HUES6 (cell line): ENCODE measurements at regions not wholly inside any gene's neighbourhood (a gene's known extent, or its start where the extent isn't known, plus 50 kb on each side); places are given as distances from the start of the nearest gene placed in this dataset.

Experiments
- H3K27ac ChIP-seq: 2 replicates; pipeline ENCODE4 v1.7.0; 2013; ENCODE audit warnings: low read depth, mild to moderate bottlenecking, low read length, inconsistent platforms
- H3K27me3 ChIP-seq: 2 replicates; pipeline ENCODE4 v1.6.1; 2013; ENCODE audit warnings: low read length; ENCODE audit not compliant: control insufficient read depth, insufficient read depth
- H3K36me3 ChIP-seq: 2 replicates; pipeline ENCODE4 v1.6.1; 2013; ENCODE audit warnings: low read length; ENCODE audit not compliant: control insufficient read depth, insufficient read depth
- H3K4me1 ChIP-seq: 2 replicates; pipeline ENCODE4 v1.6.1; 2013; ENCODE audit warnings: low read length; ENCODE audit not compliant: control insufficient read depth, insufficient read depth
- H3K4me3 ChIP-seq: 2 replicates; pipeline ENCODE4 v1.5.1; 2013; ENCODE audit warnings: low read depth, low read length
- H3K9ac ChIP-seq: one replicate; pipeline ENCODE4 v1.6.1; 2013; ENCODE audit warnings: mild to moderate bottlenecking, low read length
- H3K9me3 ChIP-seq: 2 replicates; pipeline ENCODE4 v1.6.1; 2013; ENCODE audit warnings: low read depth, low read length; ENCODE audit not compliant: control insufficient read depth, insufficient read depth

DNA sequence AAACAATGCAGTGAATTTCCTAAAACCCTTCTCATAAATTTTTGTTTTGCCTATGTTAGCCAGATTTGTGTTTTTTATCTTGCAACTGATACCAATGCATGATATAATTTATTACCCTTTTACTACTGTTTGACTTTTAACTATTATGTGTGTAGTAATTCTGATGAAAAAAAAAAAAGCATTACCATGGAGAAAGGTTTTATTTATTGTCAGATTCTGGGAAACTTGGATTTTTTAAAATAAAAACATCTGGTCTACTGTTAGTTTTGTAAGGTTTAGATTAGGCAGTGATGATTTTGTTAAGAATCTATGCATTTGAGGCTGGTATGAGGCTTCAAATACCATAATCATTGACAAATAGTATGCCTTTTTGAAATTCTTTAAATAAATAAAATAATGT, 470.4 kb upstream of the ROBO1 start:
- Histone ChIP-seq H3K27ac (no peak overlapping the region), H3K9ac (no peak overlapping the region), H3K9me3 (no peaks in the 10 kb centered on the region), H3K4me1 (peaks cover 10% of the 10 kb centered on the region; the same call in 1 of the 2 replicates), H3K27me3 (no peaks in the 10 kb centered on the region), H3K4me3 (no peak overlapping the region), H3K36me3 (no peaks in the 10 kb centered on the region)

DNA sequence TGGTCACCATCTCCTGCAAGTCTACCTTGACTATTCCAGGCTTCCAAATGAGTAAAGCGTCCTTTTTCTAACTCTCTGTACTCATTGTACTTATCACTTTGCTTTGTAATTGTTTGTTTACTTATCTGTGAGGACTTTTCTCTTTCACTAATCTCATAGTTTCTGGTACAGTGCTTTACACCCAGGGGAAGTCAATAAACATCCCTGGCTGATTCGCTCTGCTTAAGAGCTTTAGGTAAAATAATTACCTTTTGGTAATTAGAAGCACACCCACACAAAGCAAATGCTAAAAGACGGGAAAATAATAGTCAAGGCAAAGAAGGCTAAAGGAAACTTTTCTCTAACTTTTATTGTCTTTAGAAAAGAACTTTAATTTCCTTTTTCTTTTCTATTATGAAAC, 466.9 kb upstream of the ROBO1 start:
- Histone ChIP-seq H3K36me3 (no peaks in the 10 kb centered on the region), H3K9ac (no peak overlapping the region), H3K27ac (no peak overlapping the region), H3K4me1 (peaks cover 6% of the 10 kb centered on the region), H3K4me3 (no peak overlapping the region), H3K27me3 (no peaks in the 10 kb centered on the region), H3K9me3 (no peaks in the 10 kb centered on the region)

DNA sequence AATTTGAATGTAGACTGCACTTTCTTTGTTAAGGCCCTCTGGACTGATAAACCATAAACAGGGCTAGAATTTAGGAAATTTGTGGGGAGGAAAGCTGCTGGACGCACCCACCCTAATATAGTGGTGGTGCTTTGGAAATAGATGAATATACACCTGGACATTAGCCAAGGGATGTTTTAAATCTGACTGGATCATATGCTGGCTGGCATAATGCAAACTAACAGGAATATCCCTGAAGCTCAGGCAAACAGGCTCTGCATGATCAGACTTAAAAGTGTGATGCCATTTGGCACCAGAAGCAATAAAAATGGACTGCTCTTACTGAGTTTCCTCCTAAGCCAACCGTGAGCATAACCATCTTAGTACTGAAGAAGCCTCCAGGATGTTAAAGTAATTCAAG, 465.8 kb upstream of the ROBO1 start:
- no peak overlapping the region for H3K27ac ChIP-seq
- H3K4me1 ChIP-seq = peaks cover 6% of the 10 kb centered on the region
- H3K27me3 ChIP-seq = no peaks in the 10 kb centered on the region
- H3K9ac ChIP-seq = no peak overlapping the region
- no peaks in the 10 kb centered on the region for H3K36me3 ChIP-seq
- no peak overlapping the region for H3K4me3 ChIP-seq
- H3K9me3 ChIP-seq = 0 out of 2 replicates have a peak, but pooled peaks cover 4% of the 10 kb centered on the region

DNA sequence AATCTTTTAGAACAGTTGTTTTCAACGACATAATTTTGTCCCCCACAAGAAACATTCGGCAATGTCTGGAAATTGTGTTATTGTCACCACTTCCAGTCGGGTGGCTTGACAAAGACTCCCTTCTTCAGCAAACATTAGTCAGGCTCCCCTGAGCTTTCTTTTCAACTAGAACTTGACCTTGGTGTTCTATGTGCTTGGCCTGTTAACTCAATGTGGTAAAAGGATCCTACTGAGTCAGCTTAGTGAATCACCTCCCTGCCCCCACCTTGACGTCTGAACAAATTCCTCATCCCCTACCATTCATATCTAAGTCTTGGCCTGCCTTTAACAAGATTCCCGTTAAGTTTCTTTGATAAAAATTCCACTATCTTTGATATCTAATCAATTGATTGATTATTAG, 465.0 kb upstream of the ROBO1 start:
- Histone ChIP-seq H3K9me3 (0 out of 2 replicates have a peak, but pooled peaks cover 4% of the 10 kb centered on the region), H3K4me1 (peaks cover 6% of the 10 kb centered on the region), H3K9ac (no peak overlapping the region), H3K36me3 (no peaks in the 10 kb centered on the region), H3K27me3 (no peaks in the 10 kb centered on the region), H3K4me3 (no peak overlapping the region), H3K27ac (no peak overlapping the region)

DNA sequence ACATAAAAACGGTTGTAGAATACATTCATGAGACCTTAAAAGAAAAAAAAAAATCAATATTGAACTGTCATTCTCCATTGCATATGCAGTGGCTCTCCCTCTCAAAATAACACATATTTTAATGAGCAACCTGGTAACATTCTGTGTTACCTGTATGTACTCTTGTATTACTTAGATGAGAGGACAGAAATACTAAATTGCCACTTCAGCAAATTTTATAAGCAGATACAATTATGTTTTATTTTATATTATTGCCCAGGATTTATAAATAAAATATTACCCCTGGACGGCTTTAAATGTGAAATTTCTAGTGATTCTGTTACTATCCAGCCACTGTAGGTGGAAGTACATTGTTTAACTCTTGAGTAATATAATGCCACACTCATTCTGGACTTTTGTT, 463.2 kb upstream of the ROBO1 start:
- Histone ChIP-seq H3K4me3 (no peak overlapping the region), H3K9me3 (0 out of 2 replicates have a peak, but pooled peaks cover 4% of the 10 kb centered on the region), H3K27ac (no peak overlapping the region), H3K27me3 (no peaks in the 10 kb centered on the region), H3K4me1 (peaks cover 6% of the 10 kb centered on the region), H3K36me3 (no peaks in the 10 kb centered on the region), H3K9ac (no peak overlapping the region)

DNA sequence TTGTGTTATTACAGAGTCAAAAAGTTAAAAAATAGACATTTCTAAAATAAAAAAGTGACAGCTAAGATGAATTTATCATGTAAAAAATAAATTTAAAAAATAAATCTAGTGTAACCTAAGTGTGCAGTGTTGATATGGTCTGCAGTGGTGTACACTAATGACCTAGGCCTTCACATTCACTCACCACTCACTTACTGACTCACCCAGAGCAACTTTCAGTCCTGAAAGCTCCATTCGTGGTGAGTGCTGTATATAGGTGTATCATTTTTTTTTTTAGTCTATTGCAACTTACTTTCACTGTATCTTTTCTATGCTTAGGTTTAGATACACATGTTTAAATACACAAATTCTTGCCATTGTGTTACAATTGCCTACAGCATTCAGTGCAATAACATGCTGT, 459.4 kb upstream of the ROBO1 start:
- H3K27me3 ChIP-seq = no peaks in the 10 kb centered on the region
- no peak overlapping the region for H3K4me3 ChIP-seq

DNA sequence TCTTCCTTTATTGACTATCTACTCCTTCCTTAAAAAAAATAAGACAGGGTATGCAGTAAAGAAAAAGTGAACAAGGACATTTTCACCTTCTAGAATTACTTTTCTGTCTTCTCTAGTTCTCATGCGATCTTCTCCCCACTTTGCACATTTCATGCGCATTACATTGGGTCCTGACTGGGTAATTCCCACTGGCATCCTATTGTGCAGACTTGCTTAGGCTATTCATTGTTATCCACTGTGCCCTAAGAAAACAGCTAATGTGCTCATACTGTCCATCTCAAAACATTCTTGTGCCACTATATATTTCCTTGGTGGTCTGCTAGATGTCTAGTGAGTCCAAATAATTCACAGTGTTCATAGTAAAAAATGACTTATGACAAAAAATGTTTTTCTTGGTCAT, 447.4 kb upstream of the ROBO1 start:
- no peaks in the 10 kb centered on the region for H3K9me3 ChIP-seq
- no peak overlapping the region for H3K27ac ChIP-seq
- H3K4me3 ChIP-seq = no peak overlapping the region
- no peaks in the 10 kb centered on the region for H3K36me3 ChIP-seq
- no peak overlapping the region for H3K9ac ChIP-seq
- H3K27me3 ChIP-seq = no peaks in the 10 kb centered on the region
- H3K4me1 ChIP-seq = no peaks in the 10 kb centered on the region; the same call in 1 of the 2 replicates

More for the DNA sequence above, 459.4 kb upstream of the ROBO1 start:
- Histone ChIP-seq H3K36me3 (no peaks in the 10 kb centered on the region), H3K27ac (no peak overlapping the region), H3K9me3 (0 out of 2 replicates have a peak, but pooled peaks cover 4% of the 10 kb centered on the region), H3K4me1 (no peaks in the 10 kb centered on the region), H3K9ac (no peak overlapping the region)

DNA sequence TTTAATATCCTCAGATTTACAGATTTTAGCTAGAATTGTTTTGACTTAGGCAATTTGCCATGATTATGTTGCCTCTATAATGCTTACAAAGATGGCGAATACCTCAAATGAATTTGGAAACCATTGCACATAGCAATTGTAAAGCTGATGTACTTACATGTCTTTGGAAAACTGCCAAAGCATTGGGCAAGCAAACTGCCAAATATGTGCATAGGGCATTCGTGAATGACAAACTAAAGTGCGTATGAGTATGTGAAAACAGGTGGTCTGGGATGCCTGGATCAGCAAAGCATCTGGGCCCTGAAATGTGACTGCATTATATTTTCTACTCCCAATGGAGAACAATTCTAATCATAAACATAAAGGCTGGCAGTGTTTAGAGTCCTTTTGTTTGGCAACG, 445.3 kb upstream of the ROBO1 start:
- Histone ChIP-seq H3K36me3 (no peaks in the 10 kb centered on the region), H3K27ac (no peak overlapping the region), H3K27me3 (no peaks in the 10 kb centered on the region)

DNA sequence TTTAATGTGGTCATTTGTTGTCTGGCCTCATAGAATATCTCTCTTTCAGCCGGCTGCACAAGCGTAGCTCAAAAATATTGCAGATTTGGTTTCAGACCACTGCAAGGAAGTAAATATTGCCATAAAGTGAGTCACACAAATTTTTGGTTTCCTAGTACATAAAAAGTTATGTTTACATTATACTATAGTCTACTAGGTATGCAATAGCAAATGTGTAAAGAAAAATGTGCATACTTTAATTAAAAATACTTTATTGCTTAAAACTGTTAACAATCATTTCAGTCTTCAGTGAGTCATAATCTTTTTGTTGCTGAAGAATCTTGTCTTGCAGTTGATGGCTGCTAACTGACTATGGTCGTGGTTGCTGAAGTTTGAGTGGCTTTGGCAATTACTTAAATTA, 425.1 kb upstream of the ROBO1 start:
- Histone ChIP-seq H3K36me3 (no peaks in the 10 kb centered on the region), H3K4me3 (no peak overlapping the region), H3K9ac (no peak overlapping the region), H3K27me3 (no peaks in the 10 kb centered on the region), H3K9me3 (no peaks in the 10 kb centered on the region), H3K4me1 (peaks cover 4% of the 10 kb centered on the region), H3K27ac (no peak overlapping the region)

More for the DNA sequence above, 445.3 kb upstream of the ROBO1 start:
- Histone ChIP-seq H3K4me1 (peaks cover 1% of the 10 kb centered on the region; the same call in 1 of the 2 replicates), H3K4me3 (no peak overlapping the region), H3K9ac (no peak overlapping the region), H3K9me3 (no peaks in the 10 kb centered on the region)

DNA sequence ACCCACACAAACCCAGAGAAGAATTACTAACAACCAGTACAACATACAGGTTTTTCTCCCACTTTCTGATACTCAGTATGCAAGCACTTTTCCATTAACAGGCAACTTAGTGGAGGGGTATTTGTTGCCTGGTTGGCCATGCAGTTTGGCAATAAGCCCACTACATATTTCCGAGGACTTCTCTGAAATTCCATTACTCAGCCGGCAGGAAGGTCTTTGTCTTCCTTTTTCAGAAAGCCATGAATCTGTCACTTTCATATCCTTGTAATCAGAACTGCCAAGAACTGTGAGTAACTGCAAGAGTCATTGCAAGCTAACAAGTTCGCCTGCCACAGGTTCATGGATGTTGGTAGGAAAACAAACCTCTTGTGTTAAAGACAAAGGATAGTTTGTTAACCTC, 422.3 kb upstream of the ROBO1 start:
- H3K9me3 ChIP-seq = no peaks in the 10 kb centered on the region
- peaks cover 4% of the 10 kb centered on the region for H3K4me1 ChIP-seq
- no peaks in the 10 kb centered on the region for H3K36me3 ChIP-seq
- H3K27ac ChIP-seq = no peak overlapping the region
- H3K27me3 ChIP-seq = no peaks in the 10 kb centered on the region
- H3K4me3 ChIP-seq = no peak overlapping the region
- H3K9ac ChIP-seq = no peak overlapping the region

DNA sequence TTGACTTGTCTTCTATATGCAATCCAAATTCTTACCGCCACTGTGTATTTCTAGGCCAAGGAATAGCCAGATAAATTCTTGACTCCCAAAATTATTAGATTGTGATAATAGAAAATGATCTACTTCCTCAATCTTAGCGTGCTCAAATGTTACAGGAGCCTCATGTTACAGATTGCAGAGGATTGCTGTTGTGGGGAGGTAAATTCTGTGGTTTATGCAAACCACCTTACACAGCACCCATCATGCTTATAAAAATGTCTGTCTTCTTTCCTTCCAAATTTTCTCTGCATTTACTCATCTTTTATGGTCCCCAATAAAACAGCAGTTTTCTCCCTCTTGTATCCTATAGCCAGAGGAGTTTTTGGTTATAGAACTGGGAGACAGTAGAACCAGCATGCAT, 420.2 kb upstream of the ROBO1 start:
- no peak overlapping the region for H3K4me3 ChIP-seq

DNA sequence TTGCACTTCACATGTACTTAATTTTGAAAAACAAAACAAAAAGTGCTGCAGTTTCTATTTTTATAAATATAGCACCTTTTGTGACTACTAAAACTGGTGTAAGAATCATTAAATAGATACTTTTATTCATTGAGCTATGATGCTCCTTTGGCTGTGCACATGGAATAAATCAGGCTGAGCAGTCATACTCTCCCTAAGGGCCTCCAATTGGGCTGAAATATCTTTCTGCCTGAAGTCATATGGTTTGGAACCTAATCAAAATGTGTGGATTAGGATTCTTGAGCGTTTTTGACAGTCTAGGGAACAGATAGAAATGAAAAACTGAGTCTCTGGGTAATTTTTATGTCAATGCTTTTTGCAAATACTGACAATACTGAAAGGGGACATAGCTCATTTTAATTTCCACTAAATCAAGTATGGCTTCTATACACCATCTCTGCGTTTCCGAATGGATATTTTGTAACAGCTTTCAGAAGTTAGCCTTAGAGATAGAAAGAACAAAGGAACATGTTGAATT, 392.2 kb upstream of the ROBO1 start:
- H3K27me3 ChIP-seq = no peaks in the 10 kb centered on the region
- no peaks in the 10 kb centered on the region for H3K36me3 ChIP-seq
- H3K4me3 ChIP-seq = no peak overlapping the region
- no peak overlapping the region for H3K27ac ChIP-seq
- no peaks in the 10 kb centered on the region for H3K4me1 ChIP-seq
- H3K9ac ChIP-seq = no peak overlapping the region
- no peaks in the 10 kb centered on the region for H3K9me3 ChIP-seq

More for the DNA sequence above, 420.2 kb upstream of the ROBO1 start:
- Histone ChIP-seq H3K4me1 (peaks cover 4% of the 10 kb centered on the region), H3K9me3 (no peaks in the 10 kb centered on the region), H3K36me3 (no peaks in the 10 kb centered on the region), H3K27me3 (no peaks in the 10 kb centered on the region), H3K9ac (no peak overlapping the region), H3K27ac (no peak overlapping the region)
